Activated T-cell treated with anti-CD3 and anti-CD28 coated beads, Interleukin-2, amount 50 U/mL, for 72 hours (primary cell): ENCODE measurements at regions not wholly inside any gene's neighbourhood (a gene's known extent, or its start where the extent isn't known, plus 50 kb on each side); places are given as distances from the start of the nearest gene placed in this dataset.

Experiments used
- ATAC-seq, 2 donors: fragments of 150-1000 bp; cut with Tn5 transposase; replicated peaks in 1 of 2; 2 replicates each; pipeline ENCODE4 v1.10.0; 2021; ENCODE audit warnings: moderate library complexity in 2 of 2, mild to moderate bottlenecking in 1 of 2
- DNase-seq, 2 donors: peaks; one replicate each; pipeline ENCODE4 v3.0.0; 2021 to 2022; ENCODE audit warnings: mixed read lengths in 1 of 2
- H3K27ac Mint-ChIP-seq: one replicate; pipeline ENCODE4 v1.8.0; 2022; ENCODE audit warnings: mild to moderate bottlenecking, moderate library complexity, mixed read lengths
- H3K27me3 Mint-ChIP-seq: one replicate; pipeline ENCODE4 v1.8.0; 2022; ENCODE audit warnings: low read depth, mixed read lengths
- H3K36me3 Mint-ChIP-seq, 2 donors: one replicate each; pipeline ENCODE4 v1.8.0; 2022; ENCODE audit warnings: mixed read lengths in 2 of 2, mild to moderate bottlenecking in 1 of 2; ENCODE audit not compliant: insufficient read depth in 2 of 2
- H3K4me1 Mint-ChIP-seq: one replicate; pipeline ENCODE4 v1.8.0; 2022; ENCODE audit warnings: low read depth, mixed read lengths
- H3K4me3 Mint-ChIP-seq, 2 donors: one replicate each; pipeline ENCODE4 v1.8.0; 2022; ENCODE audit warnings: mild to moderate bottlenecking in 2 of 2, mixed read lengths in 2 of 2, moderate library complexity in 2 of 2
- H3K9me3 Mint-ChIP-seq, 2 donors: one replicate each; pipeline ENCODE4 v1.8.0; 2022; ENCODE audit warnings: mixed read lengths in 2 of 2

DNA sequence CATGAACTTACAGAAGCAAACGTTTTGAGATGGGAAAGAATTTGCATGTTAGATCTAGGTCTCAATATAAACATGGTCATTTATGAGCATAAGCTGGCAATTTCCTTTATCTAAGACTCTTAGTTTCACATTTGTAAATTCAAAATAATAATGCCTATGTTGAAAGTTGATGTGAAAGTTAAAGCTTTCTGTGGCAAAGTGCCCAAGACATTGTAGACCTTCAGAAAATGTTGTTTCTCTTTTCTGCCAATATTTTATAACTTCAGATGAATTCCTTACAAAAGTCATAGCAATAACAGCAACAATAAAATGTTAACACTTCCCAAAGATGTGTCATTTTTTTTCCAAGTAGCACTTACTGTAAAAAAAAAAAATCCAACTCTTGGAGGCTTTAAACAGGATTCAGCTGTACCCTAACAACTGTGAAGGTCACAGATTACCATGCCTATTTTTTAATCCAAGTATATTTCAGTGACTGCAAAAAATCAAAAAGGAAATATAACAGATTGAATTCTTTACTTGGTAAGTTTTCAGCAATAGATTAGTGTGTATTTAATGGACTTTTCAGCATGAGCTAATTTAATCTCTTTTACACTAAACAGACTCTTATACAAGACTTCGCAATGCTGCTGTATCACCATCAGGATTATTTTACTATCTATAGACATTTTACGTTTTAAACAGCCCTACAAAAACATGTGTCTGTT is 206.5 kb upstream of the PDE5A start:
- Mint-ChIP-seq H3K9me3 (peaks cover 2 to 9% of the 10 kb centered on the region in 2 donors), H3K4me1 (no peaks in the 10 kb centered on the region), H3K36me3 (no peaks in the 10 kb centered on the region)

DNA sequence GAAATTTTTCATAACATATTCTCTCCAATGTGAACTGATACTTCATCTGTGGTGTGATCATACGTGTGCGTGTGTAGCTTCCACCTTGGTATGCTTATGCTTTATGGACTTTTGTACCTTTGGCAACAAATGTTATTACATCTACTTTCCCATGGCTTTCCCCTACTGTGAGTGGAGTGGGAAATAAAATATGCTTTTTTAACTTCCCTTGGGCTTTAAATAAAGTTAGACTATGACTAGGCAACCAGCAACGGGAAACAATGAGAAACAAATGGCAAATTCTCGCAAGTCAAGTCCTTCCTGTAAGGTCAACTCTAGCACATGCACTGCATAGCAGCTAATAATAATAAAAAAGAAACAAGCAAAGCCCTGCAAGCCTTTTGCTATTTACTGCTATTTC is 205.0 kb upstream of the PDE5A start:
- Mint-ChIP-seq H3K36me3 (no peaks in the 10 kb centered on the region), H3K27me3 (no peaks in the 10 kb centered on the region), H3K4me3 (no peak overlapping the region), H3K4me1 (no peaks in the 10 kb centered on the region), H3K27ac (no peak overlapping the region), H3K9me3 (peaks cover 0 to 7% of the 10 kb centered on the region in 2 donors)
- no peak for ATAC-seq
- no peak for DNase-seq

More for the DNA sequence above, 206.5 kb upstream of the PDE5A start:
- no peak overlapping the region for H3K4me3 Mint-ChIP-seq
- ATAC-seq (no peak), DNase-seq (no peak)
- H3K27ac Mint-ChIP-seq, result no peak overlapping the region
- no peaks in the 10 kb centered on the region for H3K27me3 Mint-ChIP-seq

DNA sequence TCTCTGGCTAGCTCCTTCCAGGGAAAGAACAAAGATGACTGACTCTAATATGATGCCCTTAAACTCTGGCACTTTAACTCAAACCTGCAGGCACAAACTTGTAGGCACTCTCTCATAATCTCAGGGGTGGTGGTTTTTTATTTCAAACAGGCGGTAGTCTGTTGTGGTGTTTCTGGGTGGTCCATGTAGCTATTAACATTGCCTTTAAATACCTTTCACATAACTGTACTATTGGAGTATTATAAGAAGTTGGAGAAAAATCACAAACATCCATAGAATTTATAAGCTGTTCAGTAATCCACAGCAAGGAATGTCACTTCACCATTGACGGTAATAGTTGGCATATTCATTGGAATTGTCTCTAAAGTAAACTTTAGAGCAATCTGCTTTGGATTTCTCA is 204.2 kb upstream of the PDE5A start:
- no peaks in the 10 kb centered on the region for H3K27me3 Mint-ChIP-seq
- H3K4me1 Mint-ChIP-seq, result no peaks in the 10 kb centered on the region
- no peak for DNase-seq
- no peak for ATAC-seq
- H3K4me3 Mint-ChIP-seq, result no peak overlapping the region
- no peak overlapping the region for H3K27ac Mint-ChIP-seq
- H3K36me3 Mint-ChIP-seq, result peaks cover 0 to 1% of the 10 kb centered on the region in 2 donors
- H3K9me3 Mint-ChIP-seq, result peaks cover 0 to 4% of the 10 kb centered on the region in 2 donors

DNA sequence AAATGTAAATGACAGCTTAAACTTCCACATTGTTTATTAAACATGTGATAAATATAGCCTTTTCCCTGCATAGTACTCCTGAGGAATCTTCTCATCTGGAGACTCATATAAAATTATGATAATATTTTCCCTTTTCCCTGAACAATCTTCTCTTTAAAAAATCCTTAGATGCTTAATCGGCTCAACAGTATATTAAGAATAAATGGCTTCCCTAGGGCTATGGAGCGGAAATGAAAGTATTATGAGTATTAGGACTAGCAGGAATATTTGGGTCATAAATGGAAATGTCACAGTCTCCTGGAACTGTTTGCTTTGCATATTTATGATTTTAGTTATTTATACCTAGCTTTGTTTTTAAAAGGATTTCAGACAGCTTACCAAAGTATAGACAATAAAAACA is 200.7 kb upstream of the PDE5A start:
- Mint-ChIP-seq H3K27me3 (no peaks in the 10 kb centered on the region), H3K36me3 (peaks cover 0 to 1% of the 10 kb centered on the region in 2 donors), H3K4me1 (no peaks in the 10 kb centered on the region), H3K27ac (no peak overlapping the region), H3K9me3 (peaks cover 0 to 3% of the 10 kb centered on the region in 2 donors), H3K4me3 (no peak overlapping the region)
- no peak for ATAC-seq
- no peak for DNase-seq

DNA sequence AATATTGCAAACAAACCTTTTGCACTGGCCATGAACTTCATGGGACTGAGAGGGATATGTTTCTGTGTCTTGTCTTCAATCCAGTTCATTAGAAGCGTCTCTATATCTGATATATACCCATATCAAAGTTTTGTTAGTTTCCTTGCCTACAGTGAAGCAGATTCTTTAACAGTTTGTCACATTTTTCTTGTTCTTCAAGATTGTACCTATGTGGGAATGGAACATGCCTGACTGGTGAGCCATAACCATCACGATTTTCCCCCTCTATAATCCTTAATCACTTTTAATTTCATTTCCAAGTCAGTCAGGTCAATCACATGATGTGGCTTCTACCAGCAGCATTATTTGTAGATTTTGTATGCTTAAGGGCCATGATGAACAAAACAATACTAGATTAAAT is 197.1 kb upstream of the PDE5A start:
- H3K27me3 Mint-ChIP-seq, result no peaks in the 10 kb centered on the region
- DNase-seq (no peak), ATAC-seq (no peak)
- H3K4me1 Mint-ChIP-seq, result no peaks in the 10 kb centered on the region
- H3K4me3 Mint-ChIP-seq, result no peak overlapping the region
- H3K36me3 Mint-ChIP-seq, result peaks cover 0 to 1% of the 10 kb centered on the region in 2 donors
- peaks cover 0 to 3% of the 10 kb centered on the region in 2 donors for H3K9me3 Mint-ChIP-seq
- H3K27ac Mint-ChIP-seq, result no peak overlapping the region

DNA sequence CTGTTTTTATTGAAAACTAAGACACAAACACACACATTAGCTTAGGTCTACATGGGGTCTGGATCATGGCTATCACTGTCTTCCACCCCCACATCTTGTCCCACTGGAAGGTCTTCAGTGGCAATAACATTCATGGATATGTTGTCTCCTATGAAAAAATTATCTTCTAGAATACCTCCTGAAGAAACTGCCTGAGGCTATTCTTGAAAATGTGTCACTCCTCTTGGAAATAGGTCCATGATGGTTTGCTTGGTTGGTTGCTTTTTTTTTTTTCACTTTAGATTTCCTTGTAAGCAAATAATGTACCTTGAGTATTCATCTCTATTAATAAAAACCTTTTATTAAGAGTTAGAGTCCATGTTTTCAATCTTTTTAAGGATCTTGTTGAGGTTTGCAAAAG is 195.3 kb upstream of the PDE5A start:
- DNase-seq (no peak), ATAC-seq (no peak)
- no peaks in the 10 kb centered on the region for H3K4me1 Mint-ChIP-seq
- peaks cover 0 to 1% of the 10 kb centered on the region in 2 donors for H3K36me3 Mint-ChIP-seq
- H3K9me3 Mint-ChIP-seq, result peaks cover 0 to 3% of the 10 kb centered on the region in 2 donors
- H3K4me3 Mint-ChIP-seq, result no peak overlapping the region
- H3K27ac Mint-ChIP-seq, result no peak overlapping the region
- no peaks in the 10 kb centered on the region for H3K27me3 Mint-ChIP-seq

DNA sequence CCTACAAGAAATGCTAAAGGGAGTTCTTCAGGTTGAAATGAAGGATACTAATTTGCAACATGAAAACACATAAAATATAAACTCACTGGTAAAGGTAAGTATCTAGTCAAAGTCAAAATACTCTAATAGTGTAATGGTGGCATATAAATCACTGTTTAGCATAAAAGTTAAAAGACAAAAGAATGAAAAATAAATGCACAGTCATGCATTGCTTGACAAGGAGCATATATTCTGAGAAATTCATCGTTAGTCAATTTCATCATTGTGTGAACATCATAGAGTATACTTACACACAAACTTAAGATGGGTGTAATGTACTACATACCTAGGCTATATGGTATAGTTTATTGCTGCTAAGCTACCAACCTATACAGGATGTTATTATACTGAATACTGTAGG is 194.4 kb upstream of the PDE5A start:
- Mint-ChIP-seq H3K27me3 (no peaks in the 10 kb centered on the region), H3K4me1 (no peaks in the 10 kb centered on the region), H3K9me3 (peaks cover 0 to 3% of the 10 kb centered on the region in 2 donors), H3K4me3 (no peak overlapping the region), H3K36me3 (peaks cover 0 to 1% of the 10 kb centered on the region in 2 donors), H3K27ac (no peak overlapping the region)
- DNase-seq, result no peak
- no peak for ATAC-seq

DNA sequence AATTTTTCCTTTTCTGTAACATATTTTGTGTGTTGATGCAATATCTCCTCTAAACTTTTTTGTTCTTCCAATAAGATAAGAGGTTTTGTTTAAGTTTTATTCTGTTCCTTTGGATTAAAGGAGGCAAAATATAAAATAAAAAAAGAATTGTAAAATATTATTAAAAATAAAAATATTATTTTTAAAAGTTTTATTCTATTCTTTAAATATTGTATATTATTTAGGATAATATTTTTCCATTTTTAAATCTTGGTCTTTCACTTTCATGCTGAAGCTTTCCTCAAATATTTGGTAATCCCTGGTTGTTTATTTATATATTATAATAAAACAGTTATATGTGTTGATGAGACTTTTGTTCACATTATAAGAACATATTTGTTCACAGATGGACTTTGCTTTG is 187.9 kb upstream of the PDE5A start:
- H3K36me3 Mint-ChIP-seq, result no peaks in the 10 kb centered on the region
- no peaks in the 10 kb centered on the region for H3K4me1 Mint-ChIP-seq
- H3K9me3 Mint-ChIP-seq, result peaks cover 0 to 2% of the 10 kb centered on the region in 2 donors
- H3K27me3 Mint-ChIP-seq, result no peaks in the 10 kb centered on the region
- DNase-seq (no peak), ATAC-seq (no peak)
- no peak overlapping the region for H3K27ac Mint-ChIP-seq
- no peak overlapping the region for H3K4me3 Mint-ChIP-seq

DNA sequence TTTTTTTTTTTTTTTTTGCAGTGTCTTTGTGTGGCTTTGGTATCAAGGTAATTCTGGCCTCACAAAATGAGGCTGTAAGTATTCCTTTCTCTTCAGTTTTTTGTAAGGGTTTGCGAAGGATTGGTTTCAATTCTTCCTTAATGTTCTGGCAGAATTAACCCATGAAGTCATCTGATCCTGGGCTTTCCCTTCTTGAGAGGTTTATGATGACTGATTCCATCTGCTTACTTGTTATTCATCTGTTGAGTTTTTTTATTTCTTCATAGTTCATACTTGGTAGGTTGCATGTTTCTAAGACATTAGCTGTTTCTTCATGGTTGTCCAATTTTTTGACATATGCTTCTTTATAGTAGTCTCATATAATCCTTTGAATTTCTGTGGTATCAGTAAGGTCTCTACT is 181.4 kb upstream of the PDE5A start:
- ATAC-seq, result no peak
- no peaks in the 10 kb centered on the region for H3K36me3 Mint-ChIP-seq
- no peaks in the 10 kb centered on the region for H3K27me3 Mint-ChIP-seq
- H3K4me1 Mint-ChIP-seq, result no peaks in the 10 kb centered on the region
- H3K4me3 Mint-ChIP-seq, result no peak overlapping the region
- DNase-seq, result no peak
- H3K27ac Mint-ChIP-seq, result no peak overlapping the region
- peaks cover 2% of the 10 kb centered on the region in 2 donors for H3K9me3 Mint-ChIP-seq

DNA sequence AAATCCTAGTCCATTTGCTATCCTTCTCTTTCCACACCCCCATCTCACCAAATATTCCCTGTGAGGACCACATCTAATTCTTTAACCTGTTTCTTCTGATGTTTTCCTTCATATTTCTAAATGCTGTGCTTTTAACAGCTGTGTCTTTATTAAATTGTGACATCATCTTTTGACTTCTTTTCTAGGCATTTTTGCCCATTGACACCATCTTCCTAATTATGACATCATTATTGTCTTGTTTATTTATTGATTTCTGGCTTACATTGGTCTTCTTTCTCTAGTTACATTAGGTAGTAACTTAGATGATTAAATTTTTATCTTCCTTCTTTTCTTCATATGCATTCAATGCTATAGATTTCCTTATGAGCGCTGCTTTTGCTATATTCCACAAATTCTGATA is 175.8 kb upstream of the PDE5A start:
- H3K27ac Mint-ChIP-seq, result no peak overlapping the region
- H3K4me3 Mint-ChIP-seq, result no peak overlapping the region
- no peak for DNase-seq
- H3K36me3 Mint-ChIP-seq, result no peaks in the 10 kb centered on the region
- H3K27me3 Mint-ChIP-seq, result no peaks in the 10 kb centered on the region
- H3K9me3 Mint-ChIP-seq, result no peaks in the 10 kb centered on the region
- ATAC-seq, result no peak
- H3K4me1 Mint-ChIP-seq, result no peaks in the 10 kb centered on the region

DNA sequence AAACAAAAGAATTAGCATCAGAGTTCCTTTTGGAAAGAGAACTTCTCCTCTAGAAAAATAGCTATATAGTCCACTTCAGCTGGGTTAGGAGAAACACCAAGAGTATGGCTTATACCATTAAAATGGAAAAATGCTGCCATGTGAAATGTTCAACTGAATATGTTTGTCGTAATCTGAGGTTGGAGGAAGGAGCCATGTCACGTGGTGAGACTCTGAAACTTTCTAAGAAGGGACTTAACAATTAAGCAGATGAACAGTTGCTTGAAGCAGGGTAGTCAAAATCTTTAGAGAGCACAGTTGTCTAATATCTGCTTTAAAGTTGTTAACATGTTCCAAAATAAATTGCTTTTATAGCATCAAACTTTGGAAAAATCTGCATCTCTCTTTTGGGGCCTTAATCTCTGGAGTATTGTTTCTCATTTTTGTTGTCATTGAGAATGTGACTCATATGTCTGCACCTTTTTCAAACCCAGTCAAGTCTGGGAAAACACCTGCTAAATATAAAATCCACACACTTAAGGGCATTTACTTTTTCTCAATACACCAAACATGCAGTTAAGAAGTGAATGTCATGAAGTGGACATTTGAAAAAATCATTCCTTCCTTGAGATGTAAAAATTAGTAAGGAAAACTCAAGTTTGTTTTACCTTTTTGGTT is 168.8 kb upstream of the PDE5A start:
- Mint-ChIP-seq H3K9me3 (peaks cover 0 to 4% of the 10 kb centered on the region in 2 donors), H3K4me3 (no peak overlapping the region), H3K36me3 (no peaks in the 10 kb centered on the region), H3K27me3 (no peaks in the 10 kb centered on the region), H3K4me1 (no peaks in the 10 kb centered on the region), H3K27ac (no peak overlapping the region)
- DNase-seq, result no peak
- no peak for ATAC-seq

DNA sequence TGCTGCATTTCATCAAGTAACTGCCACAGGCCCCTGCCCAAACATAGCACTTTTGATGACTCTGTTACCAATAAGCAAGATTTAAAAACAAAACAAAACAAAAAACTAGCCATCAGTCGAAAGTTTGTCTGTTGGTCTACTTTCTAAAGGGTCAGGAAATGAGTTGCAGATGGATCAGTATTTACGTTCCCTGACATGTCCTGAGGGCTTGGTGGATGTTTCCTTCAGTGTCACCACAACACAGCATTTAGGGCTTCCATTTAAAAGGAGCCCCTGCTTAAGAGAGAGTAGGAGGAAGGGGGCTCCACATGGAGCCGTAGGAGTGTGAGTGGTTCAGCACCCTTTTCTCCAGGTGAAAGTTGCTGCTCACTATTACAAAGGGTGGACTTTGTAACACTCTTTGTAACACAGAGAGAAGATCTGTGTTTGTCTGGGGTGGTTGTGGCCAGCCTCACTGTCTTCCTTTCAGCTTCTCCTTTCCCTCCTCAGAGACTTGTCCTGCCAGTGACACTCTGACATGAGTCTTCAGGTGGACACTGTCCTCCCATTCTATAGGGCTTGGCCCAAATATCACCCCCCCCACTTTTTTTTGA is 167.5 kb upstream of the PDE5A start:
- Mint-ChIP-seq H3K9me3 (peaks cover 0 to 4% of the 10 kb centered on the region in 2 donors), H3K4me1 (no peaks in the 10 kb centered on the region), H3K4me3 (no peak overlapping the region), H3K36me3 (peaks cover 0 to 1% of the 10 kb centered on the region in 2 donors), H3K27me3 (no peaks in the 10 kb centered on the region), H3K27ac (no peak overlapping the region)
- ATAC-seq (no peak), DNase-seq (no peak)

DNA sequence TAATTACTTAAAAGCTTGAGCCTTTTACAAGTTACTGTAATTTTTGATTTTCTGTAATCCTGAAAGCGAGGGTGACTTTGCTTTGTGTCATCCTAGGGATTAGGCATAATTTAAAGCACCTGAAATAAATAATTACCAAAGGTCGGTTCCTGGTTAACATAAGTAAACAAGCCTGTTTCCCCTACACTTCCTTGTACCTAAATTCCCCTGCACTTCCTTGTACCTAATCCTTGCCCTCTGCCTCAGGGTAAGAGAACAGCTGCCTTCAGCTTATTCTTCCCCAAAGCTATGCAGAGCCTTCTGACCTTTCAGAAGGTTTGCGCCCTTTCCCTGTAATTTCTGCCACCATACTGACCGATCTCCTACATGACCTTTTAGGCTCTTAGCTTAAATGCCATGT is 166.1 kb upstream of the PDE5A start:
- peaks cover 0 to 4% of the 10 kb centered on the region in 2 donors for H3K9me3 Mint-ChIP-seq
- DNase-seq (no peak), ATAC-seq (no peak)
- no peaks in the 10 kb centered on the region for H3K4me1 Mint-ChIP-seq
- no peak overlapping the region for H3K27ac Mint-ChIP-seq
- H3K27me3 Mint-ChIP-seq, result no peaks in the 10 kb centered on the region
- H3K4me3 Mint-ChIP-seq, result no peak overlapping the region
- peaks cover 0 to 1% of the 10 kb centered on the region in 2 donors for H3K36me3 Mint-ChIP-seq
